OCI-LY7 (cell line): ENCODE measurements at regions not wholly inside any gene's neighbourhood (a gene's known extent, or its start where the extent isn't known, plus 50 kb on each side); places are given as distances from the start of the nearest gene placed in this dataset.

Experiments
- BruUV-seq: library from RNA; stranded (reverse); fragments of 400-500 nt; replicated peaks from 2 replicates; lab custom pipeline; 2021; lab: Mats Ljungman, UMichigan
- CTCF ChIA-PET: fragments of 300-600 bp; sonication (Branson Sonifier 250); formaldehyde crosslinking; loops from one replicate; lab custom pipeline; 2022; ENCODE audit warnings: antibody characterized with exemption; ENCODE audit not compliant: unreplicated experiment; lab: Charles Lee
- POLR2A ChIA-PET: fragments of 300-600 bp; sonication (Branson Sonifier 250); formaldehyde crosslinking; loops from one replicate; lab custom pipeline; 2022; ENCODE audit warnings: antibody characterized with exemption; lab: Charles Lee
- DNase-seq: peaks from one replicate; pipeline ENCODE4 v3.0.0-alpha.2; 2015; ENCODE audit warnings: low spot score
- H2AFZ ChIP-seq: fragments of 200-600 bp; sonication (generic), shearing (Covaris generic); 2 replicates; pipeline ENCODE4 v1.6.1; 2014; ENCODE audit warnings: mild to moderate bottlenecking, antibody characterized with exemption, low read length, moderate library complexity
- H3K27ac ChIP-seq: fragments of 200-600 bp; sonication (generic); 2 replicates; pipeline ENCODE4 v1.5.1; 2014; ENCODE audit warnings: mixed run types, low read depth, mild to moderate bottlenecking, moderate library complexity, low read length, inconsistent platforms; ENCODE audit not compliant: poor library complexity, severe bottlenecking
- H3K36me3 ChIP-seq: fragments of 200-600 bp; sonication (generic); 2 replicates; pipeline ENCODE4 v1.6.1; 2014; ENCODE audit warnings: mild to moderate bottlenecking, antibody characterized with exemption, low read length, moderate library complexity, mixed read lengths; ENCODE audit not compliant: insufficient read depth
- H3K4me1 ChIP-seq: fragments of 200-600 bp; sonication (generic); 2 replicates; pipeline ENCODE4 v1.5.1; 2014; ENCODE audit warnings: mild to moderate bottlenecking, low read length; ENCODE audit not compliant: insufficient read depth, poor library complexity, severe bottlenecking
- H3K4me2 ChIP-seq: fragments of 200-600 bp; sonication (generic); 2 replicates; pipeline ENCODE4 v1.6.1; 2014; ENCODE audit warnings: mild to moderate bottlenecking, low read length
- H3K4me3 ChIP-seq: fragments of 200-600 bp; sonication (generic); 2 replicates; pipeline ENCODE4 v1.5.1; 2014; ENCODE audit warnings: mild to moderate bottlenecking, low read depth, low read length; ENCODE audit not compliant: poor library complexity, severe bottlenecking
- H3K79me2 ChIP-seq: fragments of 200-600 bp; sonication (generic); 2 replicates; pipeline ENCODE4 v1.6.1; 2016; ENCODE audit warnings: low read depth, mild to moderate bottlenecking, low read length, moderate library complexity, mixed read lengths; ENCODE audit not compliant: insufficient read depth
- H3K9me2 ChIP-seq: fragments of 200-600 bp; sonication (generic); 2 replicates; pipeline ENCODE4 v1.6.1; 2016; ENCODE audit warnings: mild to moderate bottlenecking, low read length, mixed read lengths; ENCODE audit not compliant: insufficient read depth
- H3K9me3 ChIP-seq: fragments of 200-600 bp; sonication (generic); 2 replicates; pipeline ENCODE4 v1.6.1; 2014; ENCODE audit warnings: mild to moderate bottlenecking, mixed run types, low read length, mixed read lengths
- H4K20me1 ChIP-seq: fragments of 200-600 bp; sonication (generic); 2 replicates; pipeline ENCODE4 v1.6.1; 2014; ENCODE audit warnings: mild to moderate bottlenecking, antibody characterized with exemption, low read length, moderate library complexity, mixed read lengths; ENCODE audit not compliant: insufficient read depth
- CTCF ChIP-seq: fragments of 200-600 bp; sonication (generic); conservative IDR thresholded peaks from 2 replicates; pipeline ENCODE4 v1.5.1; 2014; ENCODE audit warnings: mild to moderate bottlenecking, antibody characterized with exemption, low read length, moderate library complexity, mixed read lengths
- EZH2phosphoT487 ChIP-seq: fragments of 200-600 bp; sonication (generic); IDR thresholded peaks from 2 replicates; pipeline ENCODE4 v1.6.1; 2018; ENCODE audit warnings: low read depth, borderline replicate concordance, mild to moderate bottlenecking, mixed run types, antibody characterized with exemption, low read length, moderate library complexity, mixed read lengths
- intact Hi-C: fragments of 100-400 bp; cut with micrococcal nuclease; formaldehyde crosslinking; loops from one replicate; pipeline ENCODE4 v1.10.0; 2022; ENCODE audit not compliant: unreplicated experiment

- H3K79me2 ChIP-seq = no peaks in the 10 kb centered on the region
- H3K4me1 ChIP-seq = peaks cover 4% of the 10 kb centered on the region
- H3K9me3 ChIP-seq = no peaks in the 10 kb centered on the region
- ChIA-PET POLR2A (interaction anchor here (0.9 kb wide), 1 partner anchor 13 kb away, joined by 6 read pairs; no protein-coding TSS in a partner anchor), CTCF (no interaction called here)
- no peak overlapping the region for H3K4me3 ChIP-seq
- DNase-seq = no peak
- no peak overlapping the region for H3K4me2 ChIP-seq
- no peaks in the 10 kb centered on the region for H3K9me2 ChIP-seq
- no peak overlapping the region for H3K27ac ChIP-seq
- H3K36me3 ChIP-seq = no peaks in the 10 kb centered on the region
- intact Hi-C loops = no loop called here
- no TSS peak for BruUV-seq
- no peak for TF ChIP-seq CTCF
- TF ChIP-seq EZH2phosphoT487 = no peak
- H4K20me1 ChIP-seq = no peaks in the 10 kb centered on the region
- H2AFZ ChIP-seq = no peak overlapping the region
Observed at GRCh38 chr3:31172336-31172735, 277.9 kb upstream of the GADL1 start.

GRCh38 chr3:31173118-31173718 is 278.8 kb upstream of the GADL1 start:
- TF ChIP-seq CTCF (no peak), EZH2phosphoT487 (no peak)
- ChIA-PET POLR2A (interaction anchor here (0.9 kb wide), 1 partner anchor 14 kb away, joined by 6 read pairs; no protein-coding TSS in a partner anchor), CTCF (no interaction called here)
- Histone ChIP-seq H2AFZ (0 out of 2 replicates have a peak overlapping the region, but pooled peaks have one; percentile 1), H3K79me2 (no peaks in the 10 kb centered on the region), H3K9me3 (no peaks in the 10 kb centered on the region), H3K36me3 (no peaks in the 10 kb centered on the region), H3K27ac (no peak overlapping the region), H4K20me1 (no peaks in the 10 kb centered on the region), H3K4me2 (no peak overlapping the region), H3K9me2 (no peaks in the 10 kb centered on the region), H3K4me3 (no peak overlapping the region), H3K4me1 (peaks cover 4% of the 10 kb centered on the region)
- DNase-seq = no peak
- BruUV-seq = no TSS peak
- intact Hi-C loops = no loop called here

GRCh38 chr3:31174079-31174478 is 279.6 kb upstream of the GADL1 start:
- Histone ChIP-seq H3K4me2 (peak overlapping the region; percentile 8; the same call in 1 of the 2 replicates), H2AFZ (peak overlapping the region; percentile 68; the same call in 1 of the 2 replicates), H3K79me2 (no peaks in the 10 kb centered on the region), H4K20me1 (no peaks in the 10 kb centered on the region), H3K9me3 (no peaks in the 10 kb centered on the region), H3K9me2 (no peaks in the 10 kb centered on the region), H3K36me3 (no peaks in the 10 kb centered on the region), H3K4me1 (peaks cover 4% of the 10 kb centered on the region), H3K27ac (no peak overlapping the region), H3K4me3 (no peak overlapping the region)
- DNase-seq = no peak
- intact Hi-C loops = no loop called here
- CTCF ChIA-PET = no interaction called here
- no peak for TF ChIP-seq EZH2phosphoT487
- no peak for TF ChIP-seq CTCF
- BruUV-seq = no TSS peak
- POLR2A ChIA-PET = interaction anchor here (0.6 to 1.7 kb wide), 2 partner anchors 20 to 35 kb away, joined by 4 to 7 read pairs; no protein-coding TSS in a partner anchor
